ENCODE measurements at regions not wholly inside any gene's neighbourhood (a gene's known extent, or its start where the extent isn't known, plus 50 kb on each side); places are given as distances from the start of the nearest gene placed in this dataset.

DNA sequence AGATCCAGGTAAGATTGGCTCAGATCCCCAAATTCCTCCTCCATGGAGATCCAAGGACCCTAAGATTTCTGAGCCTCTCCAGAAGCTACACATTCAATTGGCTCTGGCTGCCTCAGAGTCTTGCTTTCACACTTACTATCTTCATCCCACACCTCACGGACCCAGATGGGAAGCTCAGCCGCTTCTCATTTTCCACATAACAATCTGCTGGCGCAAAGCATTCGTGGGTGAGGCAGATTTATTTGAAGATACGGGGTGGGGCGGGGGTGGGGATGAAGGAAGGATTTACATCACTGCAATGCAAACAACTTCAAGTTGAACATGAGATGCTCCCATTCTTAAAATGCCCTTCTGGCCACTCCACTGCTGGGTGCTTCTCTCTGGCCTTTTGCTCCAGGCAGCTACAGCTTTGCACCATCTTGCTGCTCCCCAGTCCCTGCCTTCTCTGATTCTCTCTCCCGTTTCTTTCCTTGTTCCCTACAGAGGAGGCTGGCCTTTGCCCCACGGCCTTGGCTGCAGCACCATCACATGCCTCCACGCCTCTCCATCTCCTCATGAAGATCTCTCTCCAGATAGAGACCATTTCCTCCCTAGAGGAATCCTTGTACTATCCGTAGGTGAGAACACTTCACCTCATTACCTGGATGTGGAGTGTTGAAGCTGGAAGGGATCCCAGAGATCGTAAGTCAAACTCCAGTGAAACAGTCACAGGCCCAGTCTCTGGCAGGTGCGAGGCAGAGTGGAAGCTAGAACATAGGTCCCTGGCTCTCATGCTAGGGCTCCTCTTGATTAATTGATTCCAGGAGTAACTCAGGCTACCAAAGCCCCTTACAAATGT is 175.9 kb downstream of the RPLP1 start:
- no peak for DNase-seq

DNA sequence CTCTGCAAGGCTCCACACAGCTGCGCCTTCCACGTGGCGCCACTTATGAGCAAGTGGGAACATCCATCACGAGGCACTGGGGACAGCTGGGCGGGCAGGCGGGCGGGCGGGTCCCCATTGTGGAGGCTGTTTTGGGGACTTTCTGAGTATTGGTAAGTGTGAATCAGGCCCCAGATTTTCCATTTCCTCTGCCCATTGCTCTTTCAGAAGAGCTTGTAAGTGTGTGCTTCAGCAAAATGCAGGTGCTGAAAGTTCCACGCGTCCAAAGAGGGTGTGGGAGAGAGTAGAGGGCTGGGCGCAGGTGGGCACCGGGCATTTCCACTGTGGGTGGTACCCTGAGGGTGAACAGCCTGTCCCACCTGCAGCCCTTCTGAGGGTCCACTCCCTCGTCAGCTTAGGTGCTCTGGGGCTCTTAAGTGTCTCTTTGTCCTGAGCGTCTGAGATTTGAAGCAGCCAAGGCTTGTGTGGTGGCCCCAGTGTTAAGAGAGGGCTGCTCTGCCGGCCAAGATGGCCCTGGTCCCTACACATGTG is 177.1 kb downstream of the RPLP1 start:
- no peak for DNase-seq

DNA sequence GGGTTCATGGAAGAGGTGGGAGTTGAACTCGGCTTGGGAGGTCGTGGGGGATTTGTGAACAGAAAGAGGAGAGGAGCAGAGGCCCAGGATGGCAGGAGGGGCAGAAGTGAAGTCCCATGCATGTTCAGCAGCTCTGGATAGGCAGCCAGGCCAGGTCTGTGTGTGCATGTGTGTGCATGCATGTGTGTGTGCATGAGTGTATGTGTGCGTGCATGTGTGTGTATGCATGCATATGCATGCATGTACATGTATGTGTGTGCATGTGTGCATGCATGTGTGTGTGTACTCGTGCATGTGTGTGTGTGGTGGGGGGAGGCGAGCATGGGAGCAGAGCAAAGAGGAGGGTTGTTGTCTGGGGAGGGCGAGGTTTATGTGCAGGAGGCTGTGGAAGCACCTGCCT is 178.4 kb downstream of the RPLP1 start:
- DNase-seq: no peak

DNA sequence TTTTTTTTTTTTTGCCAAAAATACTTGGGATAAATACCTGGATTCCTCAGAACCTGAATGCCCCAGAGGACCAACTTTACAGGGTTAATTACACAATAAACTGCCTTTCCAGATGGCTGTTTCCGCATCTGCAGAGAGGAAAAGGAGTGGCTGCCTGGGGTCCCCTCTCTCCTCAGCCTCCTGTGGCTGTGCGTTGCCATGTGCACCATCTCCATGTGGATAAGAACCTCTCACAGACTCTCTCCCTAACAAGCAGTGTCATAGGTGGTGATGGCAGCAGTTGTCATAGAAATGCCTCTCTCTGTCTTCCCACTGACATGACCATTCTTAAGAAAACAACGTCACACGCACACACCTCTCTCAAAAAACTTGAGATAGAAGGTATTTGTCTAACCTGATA is 179.4 kb downstream of the RPLP1 start:
- no peak for DNase-seq

DNA sequence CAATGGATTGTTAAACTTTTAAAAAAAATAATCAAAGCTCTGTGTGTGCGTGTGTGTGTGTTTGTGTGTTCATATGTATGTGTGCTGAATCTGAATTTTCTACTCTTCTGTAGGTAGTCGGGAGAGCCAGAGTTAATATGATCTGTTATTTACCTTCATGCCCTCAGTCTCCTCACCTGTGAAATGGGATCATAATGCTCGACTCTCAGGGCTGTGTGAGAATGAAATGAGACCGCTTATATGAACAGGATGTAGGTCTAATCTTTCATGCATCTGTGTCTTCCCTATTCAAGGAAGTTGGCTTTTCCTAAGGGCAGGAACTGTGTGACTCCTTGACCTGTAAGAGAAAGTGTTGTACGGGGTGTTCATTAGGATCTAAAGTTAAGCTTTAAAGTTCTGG is 182.2 kb downstream of the RPLP1 start:
- no peak for DNase-seq

DNA sequence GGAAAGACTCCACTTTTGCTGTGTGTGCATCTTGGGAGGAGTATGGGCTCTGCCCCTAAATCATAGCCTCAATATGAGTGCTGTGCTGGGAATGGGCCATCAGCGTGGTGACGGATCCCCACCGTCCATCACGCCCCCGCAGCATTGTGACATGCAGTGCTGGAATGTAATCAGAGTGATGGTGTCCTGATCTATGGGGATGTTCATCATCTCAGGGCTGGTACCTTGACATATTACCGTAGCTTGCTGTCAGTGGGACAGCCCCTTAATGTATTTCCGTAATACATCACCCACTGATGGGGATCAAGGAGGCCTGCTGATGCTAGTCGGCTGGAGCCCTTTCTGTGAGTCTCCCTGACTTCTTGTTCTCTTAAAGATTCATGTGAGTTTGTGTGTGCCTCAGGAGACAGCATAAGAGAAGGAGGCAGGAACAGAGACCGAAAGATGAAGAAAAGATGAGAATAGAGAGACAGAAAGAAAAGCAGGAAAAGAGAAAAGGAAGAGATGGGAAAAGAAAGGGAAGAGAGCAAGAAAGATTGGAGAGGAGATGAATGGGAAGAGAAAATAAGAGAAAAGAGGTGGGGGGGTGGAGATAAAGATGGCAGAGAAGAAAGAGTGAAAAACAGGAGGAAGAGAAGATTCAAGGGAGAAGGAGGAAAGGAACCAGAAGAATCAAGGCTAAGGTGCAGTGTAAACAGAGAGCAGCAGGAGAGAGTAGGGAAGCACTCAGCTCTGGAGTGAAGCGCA is 183.7 kb downstream of the RPLP1 start:
- DNase-seq: no peak

DNA sequence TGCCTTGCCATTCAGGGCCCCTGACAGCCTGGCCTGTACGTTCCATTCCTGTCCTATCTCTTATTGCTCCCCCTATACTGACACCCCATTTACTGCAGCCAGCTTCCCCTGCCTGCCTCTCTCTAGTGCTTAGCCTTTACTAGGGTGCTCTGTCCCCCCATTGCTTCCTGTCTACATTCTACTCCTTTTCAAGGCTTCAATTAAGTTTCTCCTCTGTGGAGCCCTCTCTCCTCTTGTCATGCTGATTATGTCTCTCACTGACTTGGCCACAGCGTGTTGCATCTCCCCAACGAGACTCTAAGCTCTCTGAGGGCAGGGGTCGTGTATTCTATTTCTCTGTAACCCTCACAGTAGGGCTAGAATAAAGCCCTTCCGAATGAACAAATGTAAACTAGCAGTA is 185.2 kb downstream of the RPLP1 start:
- no peak for DNase-seq

DNA sequence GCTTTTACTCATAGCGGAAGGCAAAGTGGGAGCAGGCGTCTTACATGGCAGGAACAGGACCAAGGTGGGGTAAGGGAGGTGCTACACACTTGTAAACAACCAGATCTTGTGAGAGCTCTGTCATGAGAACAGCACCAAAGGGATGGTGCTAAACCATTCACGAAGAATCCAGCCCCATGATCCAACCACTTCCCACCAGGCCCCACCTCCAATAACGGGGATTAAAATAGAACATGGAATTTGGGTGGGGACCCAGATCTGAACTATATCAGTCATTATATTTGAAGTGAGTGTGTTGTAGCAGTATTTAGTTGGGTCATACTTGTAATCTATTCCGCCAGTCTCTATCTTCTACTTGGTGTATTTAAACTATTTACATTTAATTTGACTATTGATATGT is 190.9 kb downstream of the RPLP1 start:
- no peak for DNase-seq

DNA sequence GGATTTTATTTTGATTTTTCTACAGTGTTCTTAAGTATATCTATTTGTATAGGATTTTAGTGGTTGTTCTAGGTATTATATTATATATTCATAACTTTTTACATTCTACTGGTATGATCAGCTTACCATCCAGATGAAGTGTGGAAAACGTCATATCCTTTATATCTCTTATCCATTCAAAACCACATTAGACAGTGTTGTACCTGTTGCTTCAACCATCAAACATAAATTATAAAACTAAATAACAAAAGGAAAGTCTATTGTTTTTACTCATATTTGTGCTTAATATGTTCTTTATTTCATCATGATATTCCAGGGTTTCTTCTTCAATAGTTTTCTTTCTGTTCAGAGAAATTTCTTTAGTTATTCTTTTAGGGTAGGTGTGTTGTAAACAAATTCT is 191.4 kb downstream of the RPLP1 start:
- no peak for DNase-seq

DNA sequence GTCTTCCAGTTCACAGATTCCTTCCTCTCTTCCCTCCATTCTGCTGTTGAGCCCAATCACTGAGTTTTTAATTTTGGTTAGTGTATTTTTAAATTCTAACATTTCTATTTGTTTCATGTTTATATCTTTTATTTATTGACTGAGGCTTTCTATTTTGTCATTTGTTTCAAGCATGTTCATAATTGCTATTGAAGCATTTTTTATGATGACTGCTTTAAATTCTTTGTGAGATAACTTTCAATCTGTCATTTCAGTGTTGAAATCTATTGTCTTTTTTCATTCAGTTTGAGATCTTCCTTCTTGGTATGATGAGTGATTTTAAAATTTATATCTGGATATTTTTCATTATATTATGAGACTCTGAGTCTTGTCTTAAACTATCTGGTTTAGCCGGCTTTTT is 192.3 kb downstream of the RPLP1 start:
- DNase-seq: no peak

DNA sequence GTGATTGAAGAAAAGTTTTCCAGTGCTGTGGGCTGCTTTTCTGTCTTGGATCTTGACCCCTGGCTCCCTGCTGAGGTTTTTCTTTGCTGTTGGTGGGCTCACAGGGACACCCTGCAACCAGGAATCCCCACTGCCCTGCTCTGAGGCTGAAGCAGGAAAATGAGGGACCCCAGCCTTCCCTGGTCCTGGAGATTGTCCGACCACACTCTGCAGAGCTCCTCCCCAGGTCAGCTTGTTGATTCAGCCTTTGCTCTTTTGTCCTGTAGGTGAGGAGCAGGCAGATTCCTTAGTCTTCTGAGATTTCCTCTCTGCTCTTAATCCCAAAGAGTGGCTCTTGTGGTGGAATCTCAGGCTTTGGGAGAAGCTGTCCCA is 194.5 kb downstream of the RPLP1 start:
- no peak for DNase-seq

DNA sequence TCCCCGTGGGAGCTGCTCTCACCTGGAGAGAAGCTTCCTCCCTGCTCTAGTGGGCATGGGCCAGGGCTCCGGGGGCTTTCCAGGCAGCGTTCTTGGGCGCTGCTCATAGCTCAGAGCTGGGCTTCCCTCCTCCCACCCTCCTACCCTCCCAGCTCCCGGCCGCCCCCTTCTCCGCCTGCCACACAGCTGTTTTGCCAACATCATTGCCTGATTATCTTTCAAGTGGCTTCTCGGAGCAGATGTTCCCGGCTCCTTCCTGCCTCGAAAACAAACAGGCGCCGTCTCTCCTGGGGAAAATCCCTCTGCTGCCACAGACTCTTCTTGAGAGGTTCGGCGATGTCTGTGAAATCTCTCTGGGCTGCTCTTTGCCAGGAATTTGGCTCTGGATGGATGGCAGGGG is 195.6 kb downstream of the RPLP1 start:
- DNase-seq: peak; percentile 51

DNA sequence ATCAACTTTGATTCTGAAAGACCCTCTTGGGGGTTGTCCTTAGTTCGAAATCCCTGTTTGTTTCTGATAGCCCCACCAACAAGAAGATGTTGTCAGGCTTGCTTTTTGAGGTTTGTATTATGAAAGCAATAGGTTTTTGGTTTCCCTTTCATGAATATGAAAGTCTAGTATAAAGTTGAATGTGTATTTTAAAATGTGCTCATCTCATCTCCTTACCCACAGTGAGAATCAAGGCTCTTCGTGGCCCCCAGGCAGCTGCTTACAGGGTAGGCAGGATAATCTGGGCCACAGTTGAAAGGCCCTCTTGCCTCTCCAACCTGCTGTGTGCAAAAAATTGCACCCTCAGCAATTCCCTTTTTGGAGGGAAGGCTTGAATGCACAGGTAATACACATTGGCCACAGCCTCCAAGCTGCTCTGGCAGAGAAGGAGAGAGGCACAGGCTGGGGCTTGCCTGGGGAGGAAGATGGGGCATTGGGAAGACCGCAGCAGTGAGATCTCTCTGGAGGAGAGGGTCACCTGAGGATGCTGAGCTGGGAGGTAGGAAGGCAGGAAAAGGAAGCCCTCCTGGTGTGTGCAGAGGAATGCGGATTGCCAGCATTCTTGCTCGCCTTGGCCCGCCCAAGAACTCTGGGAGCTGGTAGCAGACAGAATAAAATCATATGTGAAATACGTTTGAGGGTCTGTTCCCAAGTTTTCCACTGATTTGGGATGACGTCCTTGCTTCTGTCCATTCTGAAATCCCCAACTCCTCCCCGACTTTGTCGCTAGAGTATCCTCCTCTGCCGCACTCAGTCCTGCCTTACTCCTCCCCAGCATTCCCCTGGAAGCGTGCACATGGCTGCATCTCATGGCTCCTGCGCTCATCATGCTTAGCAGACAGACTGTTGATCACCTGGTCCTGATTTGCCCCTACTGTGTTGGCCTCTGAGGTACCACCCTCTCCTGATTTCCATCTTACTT is 196.4 kb downstream of the RPLP1 start:
- DNase-seq: no peak

DNA sequence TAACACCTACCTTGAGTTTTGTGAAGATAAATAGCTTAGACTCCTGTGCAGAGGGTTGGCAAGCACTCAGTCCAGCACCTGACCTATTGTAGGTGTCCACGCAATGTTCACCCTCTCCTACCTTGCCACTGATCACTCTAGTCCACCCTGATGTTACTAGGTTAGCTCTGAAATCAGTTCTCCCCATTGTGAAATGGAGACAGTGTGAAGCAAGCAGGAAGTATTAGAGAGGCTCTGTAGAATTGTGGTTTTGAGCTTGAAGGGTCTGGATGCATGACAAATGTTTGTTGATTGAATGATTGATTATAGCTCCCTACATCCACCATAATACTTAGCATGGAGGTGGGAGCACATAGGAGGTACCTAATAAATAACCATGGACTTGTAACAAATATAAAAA is 199.7 kb downstream of the RPLP1 start:
- no peak for DNase-seq

DNA sequence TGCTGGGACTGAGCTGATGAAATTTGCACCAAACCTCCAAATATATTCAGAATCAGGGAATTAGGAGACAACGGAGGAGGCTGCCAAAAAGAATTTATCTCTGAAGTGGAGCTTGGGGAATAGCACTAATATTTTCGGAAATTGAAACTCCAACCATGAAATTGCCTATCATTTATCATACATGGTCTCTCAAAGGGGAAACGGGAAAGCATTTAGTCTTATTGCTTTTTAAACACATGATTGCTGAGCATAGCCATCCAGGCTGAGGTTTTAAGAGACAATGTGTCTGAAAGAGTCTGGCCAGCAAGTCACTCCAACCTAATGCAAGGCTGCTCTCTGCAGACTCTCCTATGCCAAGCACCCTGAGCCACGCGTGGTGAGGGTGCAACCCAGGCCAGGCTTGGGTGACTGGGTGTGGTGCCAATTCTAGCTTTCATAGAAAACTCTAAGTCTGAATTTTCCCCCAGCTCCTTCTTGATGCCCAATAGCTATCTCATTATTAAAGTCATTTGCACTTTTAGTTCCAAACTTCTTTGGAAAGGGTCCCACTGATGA is 200.2 kb downstream of the RPLP1 start:
- no peak for DNase-seq

DNA sequence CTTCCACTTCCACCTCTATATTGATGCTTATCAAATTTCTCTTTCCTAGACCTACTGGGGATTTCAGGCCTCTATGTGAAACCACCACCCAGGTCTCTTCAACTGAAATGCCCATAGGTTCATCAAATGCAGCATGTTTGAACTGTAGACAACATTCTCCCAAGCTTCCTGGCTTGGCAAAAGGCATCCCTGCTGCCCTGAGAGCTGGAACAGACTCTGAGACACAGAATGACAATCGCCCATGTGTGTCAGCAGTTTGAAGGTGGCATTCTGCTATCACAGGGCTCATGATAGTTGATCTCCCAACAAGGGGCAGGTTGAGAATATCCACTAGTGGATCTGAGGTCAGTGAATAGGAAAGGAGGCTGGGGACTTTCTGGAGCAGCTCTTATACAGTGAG is 200.7 kb downstream of the RPLP1 start:
- no peak for DNase-seq

DNA sequence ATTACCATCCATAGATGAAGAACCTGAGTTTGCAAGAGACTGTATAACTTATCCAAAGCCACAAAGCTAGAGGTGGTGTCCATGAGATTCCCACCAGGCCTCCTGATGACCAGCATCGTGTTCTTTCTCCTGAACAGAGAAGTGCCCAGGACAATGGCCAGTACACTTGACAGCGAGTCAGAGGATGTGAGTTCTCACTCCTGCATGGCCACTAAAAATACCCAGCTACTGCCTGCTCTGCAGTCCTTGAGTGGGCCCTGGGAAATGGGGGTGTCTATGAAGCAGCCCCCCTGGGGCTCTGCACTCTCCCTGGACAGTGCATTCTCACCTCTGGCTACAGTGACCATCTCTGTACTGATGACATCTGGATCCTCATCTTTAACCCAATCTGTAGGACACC is 201.2 kb downstream of the RPLP1 start:
- no peak for DNase-seq

DNA sequence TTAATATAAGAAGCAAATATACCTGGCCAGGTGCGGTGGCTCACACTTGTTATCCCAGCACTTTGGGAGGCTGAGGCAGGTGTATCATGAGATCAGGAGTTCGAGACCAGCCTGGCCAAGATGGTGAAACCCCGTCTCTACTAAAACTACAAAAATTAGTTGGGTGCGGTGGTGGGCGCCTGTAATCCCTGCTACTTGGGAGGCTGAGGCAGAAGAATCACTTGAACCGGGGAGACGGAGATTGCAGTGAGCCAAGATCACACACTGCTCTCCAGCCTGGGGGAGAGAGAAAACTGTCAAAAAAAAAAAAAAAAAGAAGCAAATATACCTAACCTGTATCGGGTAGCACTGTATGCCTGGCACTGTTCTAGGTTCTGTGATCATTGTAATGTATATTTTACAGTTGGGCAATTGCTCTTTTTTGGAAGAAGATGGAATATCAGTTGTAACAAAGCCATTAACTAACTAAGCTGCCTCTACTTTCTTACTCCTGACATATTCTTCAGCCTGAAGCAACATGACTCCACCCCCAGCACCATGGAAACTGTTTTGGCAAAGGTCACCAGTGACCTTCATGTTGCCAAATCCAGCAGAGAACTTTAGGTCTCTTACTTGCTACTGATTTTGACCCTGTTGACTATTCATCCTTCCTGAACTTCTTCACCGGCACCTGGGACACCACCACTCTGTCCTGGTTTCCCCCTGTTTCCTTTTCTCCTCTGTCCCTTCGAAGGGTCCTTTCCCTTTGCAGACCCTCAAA is 203.8 kb downstream of the RPLP1 start:
- no peak for DNase-seq

DNA sequence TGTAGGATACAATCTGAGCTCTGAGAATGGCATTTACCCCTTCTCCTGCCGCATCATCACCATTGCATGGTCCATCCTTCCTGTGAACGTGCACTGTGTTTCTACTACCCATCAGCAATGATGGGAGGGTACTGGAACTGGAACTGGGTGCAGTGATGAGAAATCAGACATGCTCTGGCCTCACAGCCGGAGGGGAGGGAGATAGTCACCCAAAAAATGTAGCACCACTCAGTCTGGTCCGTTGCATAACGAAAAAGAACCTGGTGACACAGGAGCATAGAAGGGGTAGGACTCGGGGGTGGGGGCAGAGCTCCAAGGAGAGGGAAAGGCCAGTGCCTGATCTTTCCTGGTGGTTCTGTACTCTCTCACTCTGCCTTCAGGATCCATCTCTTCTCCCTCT is 205.0 kb downstream of the RPLP1 start:
- DNase-seq: no peak

DNA sequence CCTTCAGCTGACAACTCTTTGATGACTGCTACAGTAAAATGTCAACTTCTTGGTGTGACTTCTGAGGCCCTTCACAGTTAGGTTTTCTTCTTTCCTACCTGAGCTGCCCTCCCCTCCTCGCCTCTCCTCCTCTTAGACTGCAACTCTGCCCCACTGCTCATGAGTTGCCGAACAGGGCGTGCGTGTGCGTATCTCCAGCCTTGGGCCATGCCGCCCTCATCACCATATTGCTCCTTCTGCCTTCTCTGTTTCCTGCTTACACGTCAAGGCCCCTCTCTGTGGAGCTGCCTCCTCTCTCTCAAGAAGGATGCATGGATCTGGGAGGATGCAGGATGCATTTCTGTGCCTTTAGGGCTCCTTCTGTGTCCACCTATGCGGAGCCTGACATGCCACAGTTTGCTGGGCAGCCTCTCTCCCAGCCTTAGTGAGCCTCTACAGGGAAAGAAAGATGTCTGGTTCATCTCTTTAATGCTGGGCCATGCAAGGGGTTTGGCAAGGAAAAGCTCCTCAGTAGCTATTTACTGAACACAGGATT is 205.9 kb downstream of the RPLP1 start:
- DNase-seq: no peak

DNA sequence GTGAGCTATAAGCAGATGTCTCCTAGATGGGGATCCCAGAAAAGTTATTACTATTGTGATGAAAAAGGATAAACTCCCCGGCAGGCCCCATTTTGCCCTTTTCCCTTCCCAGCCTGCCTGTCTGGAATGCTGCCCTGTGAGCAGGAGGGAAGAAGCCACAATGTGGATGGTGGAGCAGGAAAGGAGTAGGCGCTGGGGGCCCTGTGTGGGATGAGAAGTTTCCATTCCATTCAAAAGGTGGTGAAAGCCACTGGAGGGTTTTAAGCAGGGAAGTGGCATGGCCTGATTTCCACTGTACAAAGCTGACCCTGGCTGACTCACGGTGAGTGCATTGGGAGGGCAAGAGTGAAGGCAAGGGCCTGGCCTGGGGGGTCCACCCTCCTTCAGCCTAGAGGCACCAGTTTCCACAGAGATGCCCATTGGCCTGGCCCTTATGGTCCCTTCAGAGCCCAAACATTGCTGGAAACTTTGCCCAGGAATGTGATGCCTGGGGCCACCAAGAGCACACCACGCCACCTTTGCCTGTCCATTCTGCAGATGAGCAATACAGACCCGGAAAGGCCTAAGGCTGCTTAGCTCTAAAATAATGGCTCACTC is 206.9 kb downstream of the RPLP1 start:
- DNase-seq: no peak
